K562 (cell line): ENCODE measurements at regions not wholly inside any gene's neighbourhood (a gene's known extent, or its start where the extent isn't known, plus 50 kb on each side); places are given as distances from the start of the nearest gene placed in this dataset.

Experiments
- ATAC-seq: fragments of 200-7000 bp; cut with Tn5 transposase; 3 replicates; pipeline ENCODE4 v1.9.1; 2020; ENCODE audit warnings: moderate library complexity
- BruUV-seq: library from RNA; stranded (reverse); fragments of 400-500 nt; replicated peaks from 2 replicates; lab custom pipeline; 2021; lab: Mats Ljungman, UMichigan
- CTCF ChIA-PET: fragments of 300-600 bp; formaldehyde crosslinking; extraction: SDS; loops from one replicate; lab custom pipeline; 2021; ENCODE audit warnings: low intra/inter-chr PET ratio; lab: Yijun Ruan, JAX
- POLR2A ChIA-PET: fragments of 300-600, 350-650 bp; sonication (Branson Sonifier 250); formaldehyde crosslinking; extraction: SDS; loops from one replicate; lab custom pipeline; 2021; ENCODE audit warnings: antibody characterized with exemption, inconsistent platforms; lab: Yijun Ruan, JAX
- DNase-seq, 4 experiments: peaks; one replicate each; pipeline versions ENCODE4 v3.0.0 to v3.0.0-alpha.2; 2011 to 2018; ENCODE audit warnings: low spot score in 3 of 4, mixed read lengths in 3 of 4; ENCODE audit errors: extremely low read depth in 1 of 4
- FAIRE-seq: peaks from 2 replicates; lab custom pipeline; 2011; peaks lifted over from hg19 to GRCh38; lab: Jason Lieb, UNC
- H2AFZ ChIP-seq: 2 replicates; pipeline ENCODE4 v1.6.0; 2011; ENCODE audit warnings: low read depth, low read length, control low read depth, inconsistent platforms
- H3K27ac ChIP-seq: fragments of 200-600 bp; 3 replicates; pipeline ENCODE4 v1.8.0; 2011; ENCODE audit warnings: low read depth, mild to moderate bottlenecking, control low read depth, inconsistent platforms, low read length, moderate library complexity, mixed read lengths; ENCODE audit errors: extremely low read depth
- H3K27me3 ChIP-seq, 2 experiments: fragments of 300-600 bp in 1 of 2; 2 replicates in 1 of 2; 3 replicates in 1 of 2; pipeline versions ENCODE4 v1.6.0 to v1.8.0; 2011; ENCODE audit warnings: inconsistent platforms in 2 of 2, low read length in 2 of 2, mild to moderate bottlenecking in 1 of 2, mixed read lengths in 1 of 2, moderate library complexity in 1 of 2; ENCODE audit not compliant: control insufficient read depth in 2 of 2, insufficient read depth in 2 of 2
- H3K36me3 ChIP-seq: fragments of 300-600 bp; 3 replicates; pipeline ENCODE4 v1.8.0; 2011; ENCODE audit warnings: mild to moderate bottlenecking, low read length, inconsistent platforms; ENCODE audit not compliant: control insufficient read depth, insufficient read depth
- H3K4me1 ChIP-seq, 2 experiments: fragments of 200-600 bp in 1 of 2; replicated peaks in 1 of 2; 2 replicates in 1 of 2; 3 replicates in 1 of 2; pipeline versions ENCODE4 v1.5.1 to v1.8.0; 2011; ENCODE audit warnings: inconsistent platforms in 2 of 2, low read length in 2 of 2, mild to moderate bottlenecking in 1 of 2, mixed read lengths in 1 of 2, moderate library complexity in 1 of 2; ENCODE audit not compliant: control insufficient read depth in 2 of 2, insufficient read depth in 2 of 2
- H3K4me2 ChIP-seq: 2 replicates; pipeline ENCODE4 v1.6.1; 2011; ENCODE audit warnings: low read length, control low read depth, inconsistent platforms, mixed read lengths; ENCODE audit not compliant: insufficient read depth
- H3K4me3 ChIP-seq: fragments of 200-600 bp; sonication (generic), shearing (Covaris generic); 2 replicates; pipeline ENCODE4 v1.5.1; 2016; ENCODE audit warnings: control low read depth, inconsistent platforms
- H3K79me2 ChIP-seq: fragments of 200-600 bp; 3 replicates; pipeline ENCODE4 v1.8.0; 2011; ENCODE audit warnings: low read length, inconsistent platforms; ENCODE audit not compliant: control insufficient read depth, insufficient read depth
- H3K9ac ChIP-seq, 2 experiments: 2 replicates each; pipeline versions ENCODE4 v1.6.0 to v1.6.1; 2011; ENCODE audit warnings: low read depth in 2 of 2, low read length in 2 of 2, control low read depth in 1 of 2, inconsistent platforms in 1 of 2, mild to moderate bottlenecking in 1 of 2, mixed read lengths in 1 of 2; ENCODE audit not compliant: insufficient read depth in 1 of 2
- H3K9me1 ChIP-seq: one replicate; pipeline ENCODE4 v1.6.0; 2011; ENCODE audit warnings: inconsistent platforms, mild to moderate bottlenecking, low read length, moderate library complexity; ENCODE audit not compliant: control insufficient read depth, insufficient read depth
- H3K9me3 ChIP-seq: replicated peaks from 2 replicates; pipeline ENCODE4 v1.5.1; 2011; ENCODE audit warnings: low read depth, low read length, inconsistent platforms; ENCODE audit not compliant: control insufficient read depth, insufficient read depth
- H4K20me1 ChIP-seq: replicated peaks from 2 replicates; pipeline ENCODE4 v1.6.1; 2011; ENCODE audit warnings: low read length, inconsistent platforms, mixed read lengths; ENCODE audit not compliant: control insufficient read depth, insufficient read depth
- CC2D1A ChIP-seq: fragments of 450-650 bp; IDR thresholded peaks from 2 replicates; pipeline ENCODE4 v1.6.1; 2017; ENCODE audit warnings: mild to moderate bottlenecking
- CLOCK ChIP-seq: fragments of 250-450 bp; sonication (Bioruptor Pico); IDR thresholded peaks from 2 replicates; pipeline ENCODE4 v1.4.0; 2020; ENCODE audit warnings: mild to moderate bottlenecking, moderate library complexity, borderline replicate concordance
- ESRRB ChIP-seq: fragments of 250-450 bp; sonication (Bioruptor Pico); IDR thresholded peaks from 2 replicates; pipeline ENCODE4 v1.5.0; 2020; ENCODE audit warnings: mild to moderate bottlenecking, moderate library complexity, borderline replicate concordance
- GABPA ChIP-seq: fragments of 200-800 bp; sonication (Bioruptor generic); conservative IDR thresholded peaks from 2 replicates; pipeline ENCODE4 v1.6.1; 2016; ENCODE audit warnings: low read depth, missing genetic modification characterization, missing compliant biosample characterization
- GABPB1 ChIP-seq: sonication (generic); formaldehyde crosslinking; IDR thresholded peaks from 2 replicates; pipeline ENCODE4 v1.8.0; 2022; ENCODE audit warnings: mild to moderate bottlenecking, missing genetic modification reagents
- NFATC3 ChIP-seq: fragments of 450-650 bp; IDR thresholded peaks from 2 replicates; pipeline ENCODE4 v1.6.1; 2017; ENCODE audit warnings: mild to moderate bottlenecking
- PRDM10 ChIP-seq: fragments of 450-650 bp; IDR thresholded peaks from 2 replicates; pipeline ENCODE4 v1.6.1; 2018; ENCODE audit not compliant: partially characterized antibody
- RB1 ChIP-seq: fragments of 450-650 bp; IDR thresholded peaks from 2 replicates; pipeline ENCODE4 v1.6.1; 2017; ENCODE audit warnings: low read depth, mild to moderate bottlenecking
- SIN3B ChIP-seq: fragments of 450-650 bp; IDR thresholded peaks from 2 replicates; pipeline ENCODE4 v1.6.1; 2017; ENCODE audit warnings: low read depth, mild to moderate bottlenecking, moderate library complexity
- SMAD4 ChIP-seq: fragments of 250-450 bp; sonication (Bioruptor Pico); conservative IDR thresholded peaks from 2 replicates; pipeline ENCODE4 v1.8.0; 2021; ENCODE audit warnings: inconsistent platforms, mild to moderate bottlenecking, moderate library complexity
- TGIF2 ChIP-seq: sonication (generic); formaldehyde crosslinking; IDR thresholded peaks from 2 replicates; pipeline ENCODE4 v1.8.1; 2022; ENCODE audit warnings: mild to moderate bottlenecking, missing genetic modification reagents, moderate library complexity
- ZNF133 ChIP-seq: fragments of 250-450 bp; sonication (Bioruptor Pico); IDR thresholded peaks from 2 replicates; pipeline ENCODE4 v1.4.0; 2020; ENCODE audit warnings: mild to moderate bottlenecking
- ZNF57 ChIP-seq: fragments of 450-650 bp; formaldehyde crosslinking; IDR thresholded peaks from 2 replicates; pipeline ENCODE4 v1.4.0; 2020; ENCODE audit warnings: mild to moderate bottlenecking, moderate library complexity
- in situ Hi-C: fragments of 300-500 bp; cut with MboI; formaldehyde crosslinking; loops from 4 replicates; pipeline ENCODE4 v1.15.0; 2018; ENCODE audit warnings: inconsistent platforms, mixed read lengths
- intact Hi-C: fragments of 100-400 bp; cut with micrococcal nuclease; formaldehyde crosslinking; loops from 2 replicates; pipeline ENCODE4 v1.14.2; 2022
- TF ChIP-seq, protein P1 (sequence below): sonication (generic); IDR thresholded peaks from 2 replicates; pipeline ENCODE4 v1.6.1; 2016

- TF ChIP-seq, protein P1, sequence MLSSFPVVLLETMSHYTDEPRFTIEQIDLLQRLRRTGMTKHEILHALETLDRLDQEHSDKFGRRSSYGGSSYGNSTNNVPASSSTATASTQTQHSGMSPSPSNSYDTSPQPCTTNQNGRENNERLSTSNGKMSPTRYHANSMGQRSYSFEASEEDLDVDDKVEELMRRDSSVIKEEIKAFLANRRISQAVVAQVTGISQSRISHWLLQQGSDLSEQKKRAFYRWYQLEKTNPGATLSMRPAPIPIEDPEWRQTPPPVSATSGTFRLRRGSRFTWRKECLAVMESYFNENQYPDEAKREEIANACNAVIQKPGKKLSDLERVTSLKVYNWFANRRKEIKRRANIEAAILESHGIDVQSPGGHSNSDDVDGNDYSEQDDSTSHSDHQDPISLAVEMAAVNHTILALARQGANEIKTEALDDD, result no peak
- TF ChIP-seq ZNF133 (CRISPR knock-in tag) (no peak), TGIF2 (CRISPR knock-in tag) (no peak), ESRRB (CRISPR knock-in tag) (no peak)
These were observed 148.1 kb upstream of the MYLIP start (continued) for GRCh38 chr6:15980801-15981200.

GRCh38 chr6:15978426-15978825 is 150.5 kb upstream of the MYLIP start:
- Histone ChIP-seq H3K27ac (no peak overlapping the region), H3K9me3 (no peaks in the 10 kb centered on the region), H2AFZ (no peak overlapping the region), H3K27me3 (no peaks in the 10 kb centered on the region), H3K4me1 (peaks cover 0 to 15% of the 10 kb centered on the region in 2 experiments; a peak in 4 of 5 replicates), H4K20me1 (no peaks in the 10 kb centered on the region), H3K9ac (no peak overlapping the region), H3K36me3 (no peaks in the 10 kb centered on the region), H3K4me2 (no peak overlapping the region), H3K79me2 (no peaks in the 10 kb centered on the region), H3K9me1 (no peaks in the 10 kb centered on the region), H3K4me3 (no peak overlapping the region)
- POLR2A ChIA-PET, result interaction anchor here (0.7 to 0.9 kb wide), 2 partner anchors 13 to 130 kb away, joined by 3 read pairs; no protein-coding TSS in a partner anchor
- intact Hi-C loops (no loop called here), in situ Hi-C loops (no loop called here)
- CTCF ChIA-PET, result no interaction called here
- no peak for ATAC-seq
- TF ChIP-seq PRDM10 (no peak), NFATC3 (no peak), SMAD4 (CRISPR knock-in tag) (no peak), GABPA (tag) (no peak), RB1 (no peak), ZNF57 (CRISPR knock-in tag) (no peak), CC2D1A (no peak), SIN3B (no peak), CLOCK (no peak), GABPB1 (CRISPR knock-in tag) (no peak)
- BruUV-seq, result no TSS peak
- FAIRE-seq, result no peak
- no peak for DNase-seq
